SK-N-SH (cell line): ENCODE measurements at regions not wholly inside any gene's neighbourhood (a gene's known extent, or its start where the extent isn't known, plus 50 kb on each side); places are given as distances from the start of the nearest gene placed in this dataset.

Experiments
- CTCF ChIA-PET: fragments of 300-600, 350-600 bp; formaldehyde crosslinking; extraction: SDS; loops from one replicate; lab custom pipeline; 2021; lab: Yijun Ruan, JAX
- POLR2A ChIA-PET: fragments of 350-600 bp; sonication (Branson Sonifier 250); formaldehyde crosslinking; extraction: SDS; loops from one replicate; lab custom pipeline; 2020; ENCODE audit warnings: antibody characterized with exemption, inconsistent platforms; lab: Yijun Ruan, JAX
- DNase-seq: peaks from one replicate; pipeline ENCODE4 v3.0.0; 2012
- H2AFZ ChIP-seq: fragments of 200-600 bp; sonication (generic); 2 replicates; pipeline ENCODE4 v1.8.1; 2016; ENCODE audit warnings: antibody characterized with exemption, mild to moderate bottlenecking, low read depth
- H3F3A ChIP-seq: fragments of 200-600 bp; sonication (generic); replicated peaks from 2 replicates; pipeline ENCODE3; 2016; ENCODE audit warnings: antibody characterized with exemption, mild to moderate bottlenecking; ENCODE audit not compliant: insufficient read depth
- H3K27ac ChIP-seq, 2 experiments: fragments of 200-500 bp in 1 of 2; fragments of 200-600 bp in 1 of 2; sonication (Bioruptor generic) in 1 of 2; sonication (generic), shearing (Covaris generic) in 1 of 2; 2 replicates each; pipeline versions ENCODE4 v1.5.1 to v1.6.1; 2014 to 2016; ENCODE audit warnings: low read depth in 2 of 2, inconsistent platforms in 1 of 2, low read length in 1 of 2, mild to moderate bottlenecking in 1 of 2, mixed read lengths in 1 of 2
- H3K27me3 ChIP-seq: fragments of 200-600 bp; sonication (generic), shearing (Covaris generic); 2 replicates; pipeline ENCODE4 v1.6.1; 2016; ENCODE audit warnings: mixed run types; ENCODE audit not compliant: insufficient read depth
- H3K36me3 ChIP-seq, 2 experiments: fragments of 200-500 bp in 1 of 2; fragments of 200-600 bp in 1 of 2; sonication (Bioruptor generic) in 1 of 2; sonication (generic) in 1 of 2; replicated peaks in 1 of 2; 2 replicates each; pipeline versions ENCODE3 to v1.5.1; 2014 to 2016; ENCODE audit warnings: low read length in 1 of 2, mild to moderate bottlenecking in 1 of 2; ENCODE audit not compliant: insufficient read depth in 2 of 2, control insufficient read depth in 1 of 2
- H3K4me1 ChIP-seq, 2 experiments: fragments of 200-500 bp in 1 of 2; fragments of 200-600 bp in 1 of 2; sonication (Bioruptor generic) in 1 of 2; sonication (generic), shearing (Covaris generic) in 1 of 2; 2 replicates each; pipeline versions ENCODE4 v1.5.1 to v1.6.1; 2014 to 2016; ENCODE audit warnings: low read depth in 1 of 2, low read length in 1 of 2, mixed run types in 1 of 2; ENCODE audit not compliant: insufficient read depth in 2 of 2, control insufficient read depth in 1 of 2
- H3K4me2 ChIP-seq: fragments of 200-600 bp; sonication (generic), shearing (Covaris generic); 2 replicates; pipeline ENCODE4 v1.6.1; 2017; ENCODE audit warnings: mixed run types
- H3K4me3 ChIP-seq, 2 experiments: fragments of 200-500 bp in 1 of 2; fragments of 200-600 bp in 1 of 2; sonication (Bioruptor generic) in 1 of 2; sonication (generic), shearing (Covaris generic) in 1 of 2; 2 replicates each; pipeline versions ENCODE4 v1.5.1 to v1.8.1; 2014 to 2016; ENCODE audit warnings: low read depth in 2 of 2, inconsistent platforms in 1 of 2, low read length in 1 of 2, mild to moderate bottlenecking in 1 of 2, mixed read lengths in 1 of 2, moderate library complexity in 1 of 2
- H3K79me2 ChIP-seq: fragments of 200-600 bp; sonication (generic); 2 replicates; pipeline ENCODE4 v1.8.1; 2017; ENCODE audit warnings: mild to moderate bottlenecking; ENCODE audit not compliant: insufficient read depth
- H3K9ac ChIP-seq: fragments of 200-600 bp; sonication (generic); 2 replicates; pipeline ENCODE4 v1.6.1; 2017; ENCODE audit warnings: mixed run types
- H3K9me2 ChIP-seq: fragments of 200-600 bp; sonication (generic); 2 replicates; pipeline ENCODE4 v1.6.1; 2017; ENCODE audit warnings: mixed run types
- H3K9me3 ChIP-seq: fragments of 200-600 bp; sonication (generic); 2 replicates; pipeline ENCODE4 v1.6.1; 2017; ENCODE audit warnings: mixed run types, mild to moderate bottlenecking, moderate library complexity
- H4K20me1 ChIP-seq: fragments of 200-600 bp; sonication (generic); 2 replicates; pipeline ENCODE4 v1.6.1; 2017; ENCODE audit warnings: mild to moderate bottlenecking, mixed run types; ENCODE audit not compliant: insufficient read depth
- CHD2 ChIP-seq: fragments of 150-350 bp; IDR thresholded peaks from 2 replicates; pipeline ENCODE4 v1.6.1; 2018; ENCODE audit warnings: low read length; ENCODE audit not compliant: partially characterized antibody
- ELF1 ChIP-seq: IDR thresholded peaks from 2 replicates; pipeline ENCODE4 v1.4.0; 2012
- EZH2phosphoT487 ChIP-seq: fragments of 200-600 bp; sonication (generic); IDR thresholded peaks from 2 replicates; pipeline ENCODE4 v1.6.1; 2017; ENCODE audit warnings: low read depth, mixed run types, mild to moderate bottlenecking, antibody characterized with exemption, moderate library complexity, borderline replicate concordance
- FOXJ3 ChIP-seq: sonication (generic); formaldehyde crosslinking; IDR thresholded peaks from 2 replicates; pipeline ENCODE4 v1.5.1; 2020; ENCODE audit warnings: mild to moderate bottlenecking, missing genetic modification reagents
- FOXM1 ChIP-seq: IDR thresholded peaks from 2 replicates; pipeline ENCODE4 v1.4.0; 2012; ENCODE audit warnings: low read depth, mild to moderate bottlenecking
- GATA2 ChIP-seq: sonication (generic); formaldehyde crosslinking; IDR thresholded peaks from 2 replicates; pipeline ENCODE4 v1.5.0; 2020; ENCODE audit warnings: mild to moderate bottlenecking, missing genetic modification reagents
- MAX ChIP-seq: IDR thresholded peaks from 2 replicates; pipeline ENCODE4 v1.4.0; 2012; ENCODE audit warnings: low read depth
- MEF2A ChIP-seq: IDR thresholded peaks from 2 replicates; pipeline ENCODE4 v1.4.0; 2012; ENCODE audit warnings: low read depth, borderline replicate concordance
- MXI1 ChIP-seq: IDR thresholded peaks from 2 replicates; pipeline ENCODE4 v1.6.1; 2012; ENCODE audit warnings: mild to moderate bottlenecking, low read depth, low read length, improper control_type of control experiment
- NFIC ChIP-seq: IDR thresholded peaks from 2 replicates; pipeline ENCODE4 v1.4.0; 2012; ENCODE audit warnings: borderline replicate concordance
- NRF1 ChIP-seq: IDR thresholded peaks from 2 replicates; pipeline ENCODE4 v1.6.1; 2012; ENCODE audit warnings: low read depth, mild to moderate bottlenecking, low read length
- RCOR1 ChIP-seq: fragments of 150-350 bp; IDR thresholded peaks from 2 replicates; pipeline ENCODE4 v1.6.1; 2017; ENCODE audit warnings: antibody characterized with exemption, low read length
- REST ChIP-seq: IDR thresholded peaks from 2 replicates; pipeline ENCODE4 v1.6.1; 2012; ENCODE audit warnings: mild to moderate bottlenecking, low read depth, low read length, moderate library complexity
- SMC3 ChIP-seq: IDR thresholded peaks from 2 replicates; pipeline ENCODE4 v1.6.1; 2012; ENCODE audit warnings: low read depth, low read length, improper control_type of control experiment
- TCF12 ChIP-seq: IDR thresholded peaks from 2 replicates; pipeline ENCODE4 v1.4.0; 2012
- USF1 ChIP-seq: IDR thresholded peaks from 2 replicates; pipeline ENCODE4 v1.4.0; 2012; ENCODE audit warnings: low read depth, borderline replicate concordance
- USF2 ChIP-seq: fragments of 150-350 bp; IDR thresholded peaks from 2 replicates; pipeline ENCODE4 v1.6.1; 2017; ENCODE audit warnings: antibody characterized with exemption, low read length, low read depth, borderline replicate concordance
- ZBTB33 ChIP-seq: IDR thresholded peaks from 2 replicates; pipeline ENCODE4 v1.4.0; 2012; ENCODE audit warnings: low read depth, borderline replicate concordance
- WGBS: methylation state at CpG from one replicate; pipeline ENCODE4 v1.1.6; 2017; ENCODE audit warnings: low lambda C conversion rate; 5-methylcytosine and 5-hydroxymethylcytosine counted together
- TF ChIP-seq, protein P1 (sequence below): IDR thresholded peaks from 2 replicates; pipeline ENCODE4; 2012
- TF ChIP-seq, protein P2 (sequence below): fragments of 150-350 bp; IDR thresholded peaks from 2 replicates; pipeline ENCODE4 v1.6.1; 2016; ENCODE audit warnings: mild to moderate bottlenecking, low read depth, low read length

- Histone ChIP-seq H3K9me2 (no peaks in the 10 kb centered on the region), H3K9me3 (no peaks in the 10 kb centered on the region; the same call in 1 of the 2 replicates), H3K79me2 (no peaks in the 10 kb centered on the region), H3K4me3 (no peak overlapping the region), H2AFZ (no peak overlapping the region), H3K4me2 (no peak overlapping the region), H3K36me3 (no peaks in the 10 kb centered on the region), H3K4me1 (no peaks in the 10 kb centered on the region), H3K27me3 (no peaks in the 10 kb centered on the region), H3K9ac (no peak overlapping the region), H3K27ac (no peak overlapping the region), H4K20me1 (no peaks in the 10 kb centered on the region), H3F3A (no peaks in the 10 kb centered on the region)
- ChIA-PET CTCF (no interaction called here), POLR2A (no interaction called here)
- TF ChIP-seq FOXJ3 (CRISPR knock-in tag) (no peak), EZH2phosphoT487 (no peak), CHD2 (no peak), RCOR1 (no peak), MXI1 (no peak), USF1 (no peak), ZBTB33 (no peak), GATA2 (CRISPR knock-in tag) (no peak), MAX (no peak), MEF2A (no peak)
- no peak for DNase-seq
- 0% methylated on average over 1 of the region's 1 CpG for WGBS
Measured at GRCh38 chr2:125264453-125264852, 1239.4 kb downstream of the CNTNAP5 start.

DNA sequence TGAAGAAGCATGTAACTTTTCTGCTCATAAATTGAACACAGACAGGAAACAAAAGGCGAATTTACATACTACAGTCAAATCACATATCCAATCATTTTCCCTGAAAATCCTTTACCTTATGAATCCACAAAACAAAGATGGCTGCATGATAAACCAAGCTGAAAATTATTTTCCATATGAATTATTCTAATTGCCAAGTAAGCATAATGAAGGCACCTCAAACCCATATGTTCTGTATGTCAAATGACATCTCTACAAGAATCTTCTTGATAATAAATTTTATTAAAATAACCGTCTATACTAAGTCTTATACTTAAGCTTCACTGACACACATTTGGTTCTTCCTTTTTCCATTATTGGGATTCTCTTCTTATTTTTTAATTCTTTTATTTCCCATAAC lies 1242.6 kb downstream of the CNTNAP5 start:
- Histone ChIP-seq H3K36me3 (no peaks in the 10 kb centered on the region), H3K4me3 (no peak overlapping the region), H3K4me1 (no peaks in the 10 kb centered on the region), H3K9ac (no peak overlapping the region), H2AFZ (no peak overlapping the region), H3K27ac (no peak overlapping the region), H3K4me2 (no peak overlapping the region), H3F3A (no peaks in the 10 kb centered on the region), H3K9me3 (no peaks in the 10 kb centered on the region; the same call in 1 of the 2 replicates), H3K9me2 (no peaks in the 10 kb centered on the region), H3K79me2 (no peaks in the 10 kb centered on the region), H3K27me3 (no peaks in the 10 kb centered on the region), H4K20me1 (no peaks in the 10 kb centered on the region)
- no peak for DNase-seq
- ChIA-PET CTCF (no interaction called here), POLR2A (no interaction called here)
- WGBS = 9% methylated on average over 2 of the region's 2 CpGs
- TF ChIP-seq USF2 = no peak
- TF ChIP-seq NFIC = no peak
- TF ChIP-seq REST = no peak
- TF ChIP-seq TCF12 = no peak
- TF ChIP-seq, protein P1, sequence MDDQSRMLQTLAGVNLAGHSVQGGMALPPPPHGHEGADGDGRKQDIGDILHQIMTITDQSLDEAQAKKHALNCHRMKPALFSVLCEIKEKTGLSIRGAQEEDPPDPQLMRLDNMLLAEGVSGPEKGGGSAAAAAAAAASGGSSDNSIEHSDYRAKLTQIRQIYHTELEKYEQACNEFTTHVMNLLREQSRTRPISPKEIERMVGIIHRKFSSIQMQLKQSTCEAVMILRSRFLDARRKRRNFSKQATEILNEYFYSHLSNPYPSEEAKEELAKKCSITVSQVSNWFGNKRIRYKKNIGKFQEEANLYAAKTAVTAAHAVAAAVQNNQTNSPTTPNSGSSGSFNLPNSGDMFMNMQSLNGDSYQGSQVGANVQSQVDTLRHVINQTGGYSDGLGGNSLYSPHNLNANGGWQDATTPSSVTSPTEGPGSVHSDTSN = no peak
- TF ChIP-seq, protein P2, sequence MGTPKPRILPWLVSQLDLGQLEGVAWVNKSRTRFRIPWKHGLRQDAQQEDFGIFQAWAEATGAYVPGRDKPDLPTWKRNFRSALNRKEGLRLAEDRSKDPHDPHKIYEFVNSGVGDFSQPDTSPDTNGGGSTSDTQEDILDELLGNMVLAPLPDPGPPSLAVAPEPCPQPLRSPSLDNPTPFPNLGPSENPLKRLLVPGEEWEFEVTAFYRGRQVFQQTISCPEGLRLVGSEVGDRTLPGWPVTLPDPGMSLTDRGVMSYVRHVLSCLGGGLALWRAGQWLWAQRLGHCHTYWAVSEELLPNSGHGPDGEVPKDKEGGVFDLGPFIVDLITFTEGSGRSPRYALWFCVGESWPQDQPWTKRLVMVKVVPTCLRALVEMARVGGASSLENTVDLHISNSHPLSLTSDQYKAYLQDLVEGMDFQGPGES = no peak
- TF ChIP-seq SMC3 = no peak
- no peak for TF ChIP-seq MXI1
- TF ChIP-seq ELF1 = no peak
- no peak for TF ChIP-seq FOXM1
- no peak for TF ChIP-seq NRF1
